ENCODE measurements at regions not wholly inside any gene's neighbourhood (a gene's known extent, or its start where the extent isn't known, plus 50 kb on each side); places are given as distances from the start of the nearest gene placed in this dataset.
A peak's percentile ranks its signal among the peaks of the same experiment; 100 is the strongest.
"Not testable (repeated sequence)": the region's sequence is repeated elsewhere in the genome, so short reads cannot be mapped to it uniquely, and the experiment has no call there.

DNA sequence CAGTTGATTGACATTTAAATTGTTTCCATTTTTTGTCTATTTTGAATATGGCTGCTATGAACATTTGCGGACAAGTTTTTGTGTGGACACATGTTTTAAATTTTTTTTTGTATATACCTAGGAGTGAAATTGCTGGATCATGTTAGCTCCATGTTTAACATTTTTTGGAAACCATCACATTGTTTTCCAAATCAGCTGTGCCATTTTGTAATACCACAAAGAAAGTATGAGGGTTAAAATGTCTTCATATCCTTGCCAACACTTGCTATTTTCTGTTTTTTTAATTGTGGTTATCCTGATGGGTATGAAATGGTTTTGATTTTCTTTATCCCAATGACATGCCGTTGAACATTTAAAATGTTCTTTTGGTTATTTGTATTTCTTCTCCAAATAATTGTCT, 52.1 kb downstream of the CARTPT start:
- no peak for DNase-seq

DNA sequence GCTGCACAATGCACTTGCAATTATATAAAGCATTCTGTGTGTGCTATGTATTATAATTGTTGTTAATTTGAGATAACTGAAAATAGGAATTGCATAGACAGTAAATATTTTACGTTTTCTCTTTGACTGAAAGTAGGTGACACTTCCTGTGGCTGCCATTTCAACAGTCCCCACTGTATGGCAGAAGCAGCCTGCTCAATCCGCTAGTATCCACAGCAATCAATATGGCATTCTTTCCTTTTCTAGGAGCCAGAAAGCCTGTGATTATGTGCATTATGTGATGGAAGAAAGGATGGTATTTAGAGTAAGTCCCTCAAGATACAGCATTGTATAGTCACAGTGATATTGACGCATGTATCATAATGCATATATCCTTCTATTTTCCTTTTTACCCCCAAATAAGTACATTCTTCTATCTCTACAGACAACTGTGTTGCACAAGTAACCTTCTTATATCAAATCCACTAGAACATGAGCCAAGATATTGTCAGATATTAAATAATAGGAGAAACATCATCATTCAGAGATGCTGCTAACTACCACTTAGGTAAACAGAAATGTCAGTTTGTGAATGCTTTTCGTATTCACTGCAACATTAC, 59.7 kb downstream of the CARTPT start:
- DNase-seq = no peak

- DNase-seq = no peak
Observed at GRCh38 chr5:71780597-71780996, 61.5 kb downstream of the CARTPT start.

DNA sequence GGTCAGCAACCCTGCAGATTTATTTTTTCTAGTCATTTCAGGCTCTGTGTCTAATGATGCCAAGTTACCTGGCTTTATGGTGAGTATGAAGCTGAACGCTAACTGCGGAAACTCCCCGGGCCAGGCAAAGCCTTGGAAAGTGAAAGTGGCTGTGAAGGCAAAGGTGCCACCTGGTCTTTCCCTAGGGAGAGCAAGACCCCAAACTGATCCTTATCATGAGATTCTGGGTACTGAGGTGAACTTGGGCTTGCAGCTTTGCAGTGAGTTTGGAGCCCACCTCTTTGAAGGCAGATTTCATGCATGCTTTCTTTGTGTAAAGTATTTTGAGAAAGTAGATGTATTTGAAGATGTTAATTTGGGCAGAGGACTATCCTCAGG, 63.3 kb downstream of the CARTPT start:
- no peak for DNase-seq

DNA sequence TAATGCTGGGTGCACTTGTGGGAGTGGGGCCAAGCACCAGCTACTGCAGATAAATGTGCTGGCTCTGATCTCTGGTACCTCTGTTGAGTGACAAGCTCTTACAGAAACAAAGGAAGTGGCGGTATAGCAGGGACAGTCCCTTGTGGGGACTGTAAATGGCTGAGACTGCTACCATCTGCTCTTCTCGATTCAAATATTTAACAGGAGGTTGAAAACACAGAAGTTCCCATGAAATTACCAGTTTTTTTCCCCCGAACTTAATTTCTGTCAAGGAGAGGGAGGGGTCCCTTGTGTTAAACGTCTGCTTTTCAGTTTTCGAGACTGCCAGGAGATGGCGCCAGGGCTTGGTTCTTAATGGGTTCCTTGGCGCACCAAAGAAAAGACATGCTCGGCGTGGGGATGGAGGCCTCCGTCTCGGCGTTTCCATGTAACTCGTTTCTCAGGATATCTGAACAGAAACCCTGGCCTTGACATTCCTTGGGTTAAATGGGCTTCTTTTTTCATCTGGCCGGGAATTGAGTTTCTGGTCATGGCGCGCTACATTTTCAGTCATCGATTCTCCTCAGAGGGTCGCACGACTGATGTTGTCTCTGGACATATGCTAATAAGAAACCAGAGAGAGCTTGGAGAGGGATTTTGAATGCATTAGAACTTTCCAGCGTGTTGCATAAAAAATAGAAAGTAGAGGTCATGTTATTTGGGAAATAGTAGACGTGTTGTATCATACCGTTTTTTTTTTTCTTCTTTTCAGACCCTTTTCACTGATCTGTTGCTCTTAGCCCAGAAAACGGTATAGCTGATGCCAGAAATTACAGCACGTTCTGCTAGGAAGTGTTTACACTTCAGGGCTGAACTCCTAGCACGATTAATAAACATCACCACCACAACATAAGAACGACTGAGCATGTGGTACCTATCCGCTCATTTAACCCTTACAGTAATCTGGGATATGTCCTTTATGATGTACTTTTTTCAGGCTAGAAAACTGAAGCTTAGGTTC, 64.0 kb downstream of the CARTPT start:
- peak; percentile 25 for DNase-seq

DNA sequence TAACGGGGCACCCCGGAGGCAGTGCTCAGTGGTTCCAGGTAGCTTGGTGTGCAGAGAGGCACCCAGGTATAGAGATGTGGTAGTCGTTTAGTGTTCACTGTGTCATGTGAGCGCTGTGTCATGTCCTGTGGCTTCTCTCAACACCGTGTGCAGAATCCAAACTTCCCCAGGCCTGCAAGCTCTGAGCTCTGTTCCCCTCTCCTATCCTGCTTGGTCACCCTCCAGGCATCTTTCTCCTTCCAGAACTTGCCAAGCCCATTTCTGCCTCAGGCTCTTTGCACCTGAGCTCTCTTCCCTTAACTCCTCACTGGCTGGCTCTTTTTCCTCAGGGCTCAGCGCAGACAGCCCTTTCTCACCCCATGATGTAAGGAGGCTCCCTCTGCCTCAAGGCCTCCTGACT, 64.8 kb downstream of the CARTPT start:
- DNase-seq = no peak

DNA sequence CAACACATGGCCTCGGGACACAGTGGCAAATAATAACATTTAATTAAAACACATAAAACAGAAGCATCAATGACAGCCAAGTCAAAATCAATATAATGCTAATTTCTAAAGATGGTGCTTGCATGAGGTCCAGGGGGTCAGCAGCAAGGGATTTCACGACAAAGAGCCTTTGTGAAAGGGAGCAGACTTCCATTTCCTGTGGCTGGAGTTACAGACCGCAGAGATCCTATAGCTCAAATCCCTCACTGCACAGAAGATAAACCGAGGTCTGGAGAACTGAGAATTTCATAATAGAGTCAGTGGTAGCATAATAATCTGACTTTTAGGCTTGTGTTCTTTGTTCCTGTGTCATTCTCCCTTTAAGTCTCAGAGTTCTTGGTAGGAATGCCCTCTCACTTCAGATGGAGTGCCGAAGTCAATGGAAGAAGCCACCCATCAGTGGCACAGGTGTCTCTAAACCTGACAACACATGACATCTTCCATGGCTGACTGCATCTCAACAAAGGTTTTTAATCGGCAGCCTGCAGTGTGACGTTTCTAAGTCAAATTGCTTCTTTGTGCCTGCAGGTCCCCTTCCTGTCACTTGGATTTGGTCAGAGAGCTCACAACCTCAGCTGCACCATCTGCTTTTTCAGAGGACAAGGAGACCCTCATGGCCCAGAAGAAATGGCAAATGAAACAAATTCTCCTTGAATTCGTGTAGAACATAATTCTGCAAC, 67.4 kb downstream of the CARTPT start:
- no peak for DNase-seq

DNA sequence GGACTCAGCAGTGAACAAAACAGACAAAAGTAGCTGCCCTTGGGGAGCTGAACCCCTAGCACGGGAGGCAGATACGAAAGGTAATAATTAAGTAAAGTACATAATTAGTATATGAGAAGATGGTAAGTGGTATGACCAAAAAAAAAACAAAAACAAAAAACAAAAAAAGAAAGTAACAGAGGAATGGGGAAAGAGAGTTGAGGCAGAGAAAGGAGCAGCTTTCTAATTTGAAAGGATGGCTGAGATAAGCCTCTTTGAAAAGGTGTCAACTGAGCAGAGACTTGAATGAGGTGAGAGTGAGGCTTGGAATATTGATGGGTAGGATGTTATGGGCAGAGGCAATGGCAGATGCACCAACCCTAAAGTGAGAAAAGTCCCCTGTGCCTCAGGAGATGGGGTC, 69.7 kb downstream of the CARTPT start:
- no peak for DNase-seq

- no peak for DNase-seq
Observed at GRCh38 chr5:71789746-71790145, 70.7 kb downstream of the CARTPT start.

GRCh38 chr5:71790433-71790832, 71.4 kb downstream of the CARTPT start:
- no peak for DNase-seq

GRCh38 chr5:71792041-71792440, 73.0 kb downstream of the CARTPT start:
- not testable (repeated sequence) for DNase-seq

DNA sequence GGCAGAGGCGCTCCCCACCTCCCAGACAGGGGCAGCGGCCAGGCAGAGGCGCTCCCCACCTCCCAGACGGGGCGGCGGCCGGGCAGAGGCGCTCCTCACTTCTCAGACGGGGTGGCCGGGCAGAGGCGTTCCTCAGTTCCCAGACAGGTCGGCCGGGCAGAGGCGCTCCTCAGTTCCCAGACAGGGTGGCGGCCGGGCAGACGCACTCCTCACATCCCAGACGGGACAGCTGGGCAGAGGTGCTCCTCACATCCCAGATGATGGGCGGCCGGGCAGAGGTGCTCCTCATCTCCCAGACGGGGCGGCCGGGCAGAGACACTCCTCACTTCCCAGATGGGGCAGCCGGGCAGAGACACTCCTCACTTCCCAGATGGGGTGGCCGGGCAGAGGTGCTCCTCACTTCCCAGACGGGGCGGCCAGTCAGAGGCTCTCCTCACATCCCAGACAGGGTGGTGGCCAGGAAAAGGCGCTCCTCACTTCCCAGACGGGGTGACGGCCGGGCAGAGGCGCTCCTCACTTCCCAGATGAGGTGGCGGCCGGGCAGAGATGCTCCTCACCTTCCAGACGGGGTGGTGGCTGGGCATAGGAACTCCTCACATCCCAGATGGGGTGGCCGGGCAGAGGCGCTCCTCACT, 75.1 kb downstream of the CARTPT start:
- no peak for DNase-seq

DNA sequence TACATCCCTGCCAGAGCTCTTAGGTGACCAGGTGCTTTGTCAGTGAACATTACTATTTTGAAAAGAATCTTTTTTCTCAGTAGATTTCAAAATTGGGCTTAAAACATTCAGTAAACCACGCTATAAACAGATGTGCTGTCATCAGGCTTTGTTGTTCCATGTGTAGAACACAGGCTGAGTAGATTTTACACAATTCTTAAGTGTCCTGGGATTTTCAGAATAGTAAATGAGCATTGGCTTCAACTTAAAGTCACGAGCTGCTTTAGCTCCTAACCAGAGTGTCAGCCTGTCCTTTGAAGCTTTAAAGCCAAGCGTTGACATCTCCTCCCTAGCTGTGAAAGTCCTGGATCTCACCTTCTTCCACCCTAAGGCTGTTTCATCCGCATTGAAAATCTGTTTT, 83.6 kb downstream of the CARTPT start:
- DNase-seq = no peak

GRCh38 chr5:71806711-71807110, 87.6 kb downstream of the CARTPT start:
- no peak for DNase-seq

DNA sequence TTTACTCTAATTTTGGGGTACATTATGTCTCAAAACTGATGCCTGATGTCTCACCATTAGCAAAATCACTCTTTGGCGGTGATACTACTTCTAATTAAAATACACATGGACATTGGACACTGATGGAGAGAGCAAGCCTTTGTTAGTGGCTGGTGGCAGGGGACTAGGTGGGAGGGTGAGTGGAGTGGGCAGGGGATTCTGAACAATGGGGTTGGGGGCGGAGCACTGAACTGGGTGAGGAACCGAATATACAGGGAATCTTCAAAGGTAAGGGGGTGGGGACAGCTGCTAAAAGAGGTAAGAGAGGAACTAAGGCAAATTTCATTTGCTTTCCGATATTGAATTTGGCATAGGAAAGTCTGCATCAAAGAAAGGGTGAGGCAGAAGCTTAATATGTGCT, 88.8 kb downstream of the CARTPT start:
- DNase-seq = no peak

DNA sequence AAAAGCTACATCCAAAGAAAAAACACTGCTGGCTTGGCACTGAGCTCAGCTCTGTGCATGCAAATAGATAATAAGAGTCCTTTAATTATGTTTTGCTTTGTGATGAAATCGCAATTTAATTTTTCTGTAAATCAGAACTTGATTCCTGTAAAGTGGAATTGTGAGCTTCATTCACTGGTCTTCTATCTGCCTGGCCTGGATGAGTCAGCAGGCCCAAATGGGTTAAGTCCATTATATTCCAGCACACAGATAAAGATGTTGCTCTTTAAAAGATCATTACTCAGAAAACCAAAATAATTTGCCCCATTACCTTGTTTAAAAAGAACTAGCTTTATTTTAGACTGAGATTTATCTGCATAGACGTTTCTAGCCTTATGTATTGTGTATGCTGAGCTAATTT, 90.4 kb downstream of the CARTPT start:
- no peak for DNase-seq

DNA sequence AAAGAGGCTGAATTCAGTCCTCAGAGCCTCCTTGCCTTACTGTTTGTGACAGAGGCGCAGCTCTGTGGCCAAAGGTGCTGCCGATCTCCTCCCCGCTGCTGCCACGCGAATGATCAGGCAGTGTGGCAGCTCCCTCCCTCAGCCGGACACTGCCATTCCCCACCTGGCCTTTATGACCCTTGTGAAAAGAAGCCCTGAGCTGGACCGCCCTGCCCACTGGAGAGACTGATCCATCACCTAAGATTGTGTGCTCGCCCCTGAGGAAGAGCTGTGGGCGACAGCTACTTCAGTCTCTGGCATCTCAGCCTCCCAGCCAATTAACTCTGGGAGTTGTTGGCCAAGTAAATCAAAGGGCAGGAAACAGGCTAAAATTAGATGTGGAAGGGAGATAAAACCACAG, 90.9 kb downstream of the CARTPT start:
- DNase-seq = no peak

DNA sequence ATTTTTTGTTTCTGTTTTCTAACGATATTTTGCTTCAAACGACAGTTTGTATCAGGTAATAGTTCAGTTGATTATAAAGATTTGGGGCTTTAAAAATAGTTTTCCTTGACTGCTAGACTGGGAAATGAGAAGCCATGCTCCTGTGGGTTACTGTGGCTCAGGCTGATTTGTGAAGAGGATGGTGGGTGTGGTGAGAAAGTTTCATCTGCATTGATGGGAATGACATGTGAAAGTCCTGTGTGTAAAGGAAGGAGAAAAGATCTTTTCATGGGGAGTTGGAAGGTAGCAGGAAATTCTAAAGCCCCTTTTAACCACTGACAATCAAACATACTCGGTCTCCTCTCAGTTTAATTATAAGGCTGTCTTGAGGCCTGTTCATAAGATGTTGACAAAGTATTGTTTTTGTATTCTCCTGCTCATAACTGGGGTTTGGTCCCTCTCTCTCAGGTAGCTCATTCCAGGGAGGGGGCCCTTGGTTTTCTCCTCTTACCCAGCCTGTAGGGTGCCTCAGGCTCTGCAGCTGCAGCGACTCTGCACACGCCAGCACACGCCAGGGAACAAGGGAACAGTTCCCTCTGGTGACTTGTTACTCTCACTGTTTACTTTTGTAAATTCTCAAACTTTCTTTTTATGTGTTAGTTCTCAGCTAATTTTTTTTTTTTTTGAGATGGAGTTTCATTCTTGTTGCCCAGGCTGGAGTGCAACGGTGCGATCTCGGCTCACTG, 91.6 kb downstream of the CARTPT start:
- no peak for DNase-seq

GRCh38 chr5:71811779-71812178, 92.7 kb downstream of the CARTPT start:
- DNase-seq = no peak

DNA sequence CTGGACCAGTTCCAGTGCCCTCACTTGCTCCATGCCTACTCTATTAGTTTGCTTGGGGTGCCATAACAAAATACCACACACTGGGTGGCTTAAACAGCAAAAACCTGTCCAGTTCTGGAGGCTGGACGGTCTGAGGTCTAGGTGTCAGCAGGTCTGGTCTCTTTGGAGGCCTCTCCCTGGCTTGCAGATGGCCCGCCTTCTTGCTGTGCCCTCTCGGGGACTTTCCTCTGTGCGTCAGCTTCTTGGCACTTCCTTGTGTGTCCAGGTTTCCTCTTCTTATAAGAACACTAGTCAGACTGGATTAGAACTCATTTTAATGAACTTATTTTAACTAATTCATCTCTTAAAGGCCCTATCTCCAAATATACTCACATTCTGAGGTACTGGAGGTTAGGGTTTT, 97.2 kb downstream of the CARTPT start:
- no peak for DNase-seq

GRCh38 chr5:71817891-71818290, 98.8 kb downstream of the CARTPT start:
- no peak for DNase-seq

DNA sequence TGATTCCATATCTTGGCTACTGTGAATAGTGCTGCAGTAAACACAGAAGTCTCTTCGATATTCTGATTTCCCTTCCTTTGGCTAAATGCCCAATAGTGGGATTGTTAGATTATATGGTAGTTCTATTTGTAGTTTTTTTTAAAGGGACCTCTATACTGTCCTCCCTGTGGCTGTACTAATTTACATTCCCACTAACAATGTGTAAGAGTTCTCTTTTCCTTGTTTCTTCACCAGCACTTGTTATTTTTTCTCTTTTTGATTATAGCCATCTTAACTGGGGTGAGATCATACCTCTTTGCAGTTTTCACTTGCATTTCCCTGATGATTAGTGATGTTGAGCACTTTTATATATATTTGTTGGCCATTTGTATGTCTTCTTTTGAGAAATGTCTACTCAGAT, 102.0 kb downstream of the CARTPT start:
- DNase-seq = no peak

- not testable (repeated sequence) for DNase-seq
Observed at GRCh38 chr5:71822065-71822464, 103.0 kb downstream of the CARTPT start.

Data from CD4-positive, alpha-beta T cell treated with Interleukin-17A for 4 hours (primary cell).